HG03354 (cell line): ENCODE measurements at regions not wholly inside any gene's neighbourhood (a gene's known extent, or its start where the extent isn't known, plus 50 kb on each side); places are given as distances from the start of the nearest gene placed in this dataset.

Source experiments
- ATAC-seq: cut with Tn5 transposase; IDR thresholded peaks from one replicate; pipeline ENCODE4 v1.9.1; 2021; ENCODE audit warnings: mild to moderate bottlenecking; ENCODE audit not compliant: unreplicated experiment, poor library complexity, severe bottlenecking

- ATAC-seq = no peak
Observed at GRCh38 chr1:67991546-67991945, 58.9 kb downstream of the DIRAS3 start.

GRCh38 chr1:67988066-67988465 lies 62.4 kb downstream of the DIRAS3 start:
- no peak for ATAC-seq

DNA sequence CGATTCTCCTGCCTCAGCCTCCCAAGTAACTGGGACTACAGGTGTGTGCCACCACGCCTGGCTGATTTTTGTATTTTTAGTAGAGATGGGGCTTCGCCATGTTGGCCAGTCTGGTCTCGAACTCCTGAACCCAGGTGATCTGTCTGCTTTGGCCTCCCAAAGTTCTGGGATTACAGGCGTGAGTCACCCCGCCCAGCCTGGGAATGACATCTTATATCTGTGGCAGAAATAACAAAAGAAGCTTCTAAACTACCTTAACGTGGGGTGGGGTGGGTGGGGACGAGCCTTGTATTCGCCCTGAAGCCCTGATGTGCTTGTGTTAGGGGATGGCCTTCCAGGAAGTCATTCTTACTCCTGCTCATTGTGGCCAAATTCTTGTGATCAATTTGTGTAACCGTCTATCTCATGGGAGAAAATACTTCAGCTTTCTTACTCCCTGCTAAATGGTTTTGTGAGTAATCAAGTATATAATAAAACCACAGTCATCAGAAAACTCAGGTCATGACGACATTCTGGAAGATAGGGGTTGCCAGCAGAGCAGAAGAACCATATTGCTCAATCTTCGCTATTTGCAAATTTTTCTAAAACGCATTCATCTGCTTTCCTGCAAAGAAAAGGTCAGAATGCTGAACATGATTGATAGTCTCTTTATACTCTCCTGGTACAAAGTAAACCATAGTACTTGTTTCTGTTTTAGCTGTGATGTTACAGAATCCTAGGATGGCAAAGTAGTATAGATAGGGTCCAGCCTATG lies 63.2 kb downstream of the DIRAS3 start:
- ATAC-seq = no peak

- ATAC-seq = no peak
Observed at GRCh38 chr1:67983867-67984266, 66.6 kb downstream of the DIRAS3 start.

GRCh38 chr1:67980028-67980427 lies 70.4 kb downstream of the DIRAS3 start:
- ATAC-seq = no peak

- no peak for ATAC-seq
Observed at GRCh38 chr1:67979532-67979931, 70.9 kb downstream of the DIRAS3 start.

GRCh38 chr1:67978890-67979516 lies 71.4 kb downstream of the DIRAS3 start:
- ATAC-seq = no peak

DNA sequence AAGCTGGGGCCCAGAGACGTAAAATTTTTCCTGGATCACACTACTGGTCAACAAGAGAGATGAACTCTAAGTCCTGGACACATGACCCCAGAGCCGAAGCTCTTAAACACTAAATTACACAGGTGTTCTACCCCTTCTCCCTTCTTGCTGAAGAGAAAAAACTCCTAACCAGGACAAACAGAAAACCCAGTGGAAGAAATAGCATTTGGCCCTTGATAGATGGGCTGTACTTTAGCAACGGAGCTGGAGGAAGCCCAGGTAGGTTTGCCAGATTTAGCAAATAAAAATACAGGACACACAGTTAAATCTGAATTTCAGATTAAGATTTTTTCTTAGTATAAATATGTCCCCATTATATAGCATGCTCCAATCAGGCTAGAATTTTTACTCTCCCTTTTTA lies 72.7 kb downstream of the DIRAS3 start:
- no peak for ATAC-seq

GRCh38 chr1:67973051-67973450 lies 77.4 kb downstream of the DIRAS3 start:
- ATAC-seq = no peak

DNA sequence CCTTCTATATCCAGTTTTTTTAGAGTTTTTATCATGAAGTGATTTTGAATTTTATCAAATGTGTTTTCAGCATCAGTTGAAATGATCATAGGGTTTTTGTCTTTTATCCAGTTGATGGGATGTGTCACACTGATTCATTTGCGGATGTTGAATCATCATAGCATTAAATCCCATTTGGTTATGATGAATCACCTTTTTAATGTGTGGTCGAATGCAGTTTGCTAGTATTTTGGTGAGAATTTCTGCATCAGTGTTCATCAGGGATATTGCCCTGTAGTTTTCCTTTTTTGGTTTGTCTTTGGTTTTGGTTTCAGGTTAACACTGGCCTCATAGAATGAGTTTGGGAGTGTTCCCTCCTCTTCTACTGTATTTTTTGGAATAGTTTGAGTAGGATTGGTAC lies 80.3 kb downstream of the DIRAS3 start:
- no peak for ATAC-seq

DNA sequence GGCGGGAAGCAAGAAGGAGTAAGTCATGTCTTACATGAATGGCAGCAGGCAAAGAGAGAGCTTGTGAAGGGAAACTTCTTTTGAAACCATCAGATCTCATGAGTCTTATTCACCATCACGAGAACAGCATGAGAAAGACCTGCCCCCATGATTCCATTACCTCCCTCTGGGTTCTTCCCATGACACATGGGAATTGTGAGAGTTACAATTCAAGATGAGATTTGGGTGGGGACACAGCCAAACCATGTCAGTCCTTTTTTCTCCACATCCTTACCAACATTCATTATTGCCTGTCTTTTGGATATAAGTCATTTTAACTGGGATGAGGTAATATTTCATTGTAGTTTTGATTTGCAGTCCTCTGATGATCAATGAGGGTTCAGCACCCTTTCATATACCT lies 81.0 kb downstream of the DIRAS3 start:
- ATAC-seq = no peak

GRCh38 chr1:67966666-67967009 lies 83.8 kb downstream of the DIRAS3 start:
- no peak for ATAC-seq

GRCh38 chr1:67965995-67966665 lies 84.3 kb downstream of the DIRAS3 start:
- no peak for ATAC-seq

- no peak for ATAC-seq
Observed at GRCh38 chr1:67963263-67963662, 87.2 kb downstream of the DIRAS3 start.

GRCh38 chr1:67960766-67961165 lies 89.7 kb downstream of the DIRAS3 start:
- ATAC-seq = no peak

- ATAC-seq = no peak
Observed at GRCh38 chr1:67958472-67958871, 92.0 kb downstream of the DIRAS3 start.

- ATAC-seq = no peak
Observed at GRCh38 chr1:67957066-67957465, 93.4 kb downstream of the DIRAS3 start.

DNA sequence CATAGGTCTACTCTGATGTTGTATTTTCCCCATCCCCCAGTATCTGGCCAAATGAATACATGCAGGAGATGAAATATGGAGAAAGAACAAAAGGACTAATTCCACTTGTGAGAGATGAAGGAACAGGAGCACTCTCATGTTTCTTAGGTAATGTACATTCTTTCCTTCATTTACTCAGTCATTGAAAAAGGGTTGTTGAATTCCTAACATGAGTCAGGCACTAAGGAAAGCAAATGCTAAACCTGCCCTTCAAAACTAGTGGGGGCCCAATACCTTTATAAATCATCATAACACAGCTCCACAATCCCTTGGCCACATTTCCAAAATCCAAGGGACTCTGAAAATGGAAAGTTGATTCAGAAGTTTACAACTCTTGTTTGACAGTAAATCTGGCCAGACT lies 94.3 kb downstream of the DIRAS3 start:
- no peak for ATAC-seq

DNA sequence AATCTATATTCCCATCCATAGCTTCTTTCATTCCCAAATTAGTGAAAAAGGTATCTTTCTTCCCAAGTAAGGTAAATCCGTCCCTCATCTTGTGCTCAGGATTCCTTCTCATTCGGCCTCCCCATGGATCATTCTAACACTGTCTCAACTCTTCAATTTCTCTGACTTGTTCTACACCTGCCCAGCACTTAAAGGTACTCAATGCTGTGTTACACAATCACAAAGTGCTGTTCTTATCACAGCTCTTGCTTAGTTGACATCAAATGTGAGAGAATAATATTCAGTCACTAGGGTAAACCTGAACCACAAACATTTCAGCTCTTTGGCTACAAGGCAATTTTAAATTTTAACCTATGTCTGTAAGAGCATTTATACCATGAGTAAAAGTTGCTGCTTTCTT lies 94.8 kb downstream of the DIRAS3 start:
- ATAC-seq = no peak

DNA sequence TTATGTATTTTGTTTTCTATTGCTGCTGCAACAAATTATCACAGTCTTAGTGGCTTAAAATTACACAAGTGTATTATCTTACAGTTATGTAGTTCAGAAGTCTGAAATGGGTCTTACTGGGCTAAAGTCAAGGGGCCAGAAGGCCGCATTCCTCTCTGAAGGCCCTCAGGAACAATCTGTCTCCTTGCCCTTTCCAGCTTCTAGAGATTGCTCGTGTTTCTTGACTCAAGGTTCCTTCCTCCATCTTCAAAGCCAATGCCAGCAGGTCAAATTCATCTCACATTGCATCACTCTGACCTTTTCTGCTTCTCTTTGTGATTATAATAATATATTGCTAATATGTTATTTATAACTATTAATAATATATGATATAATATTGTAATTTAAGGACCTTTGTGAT lies 97.1 kb downstream of the DIRAS3 start:
- no peak for ATAC-seq

GRCh38 chr1:67952071-67952470 lies 98.4 kb downstream of the DIRAS3 start:
- ATAC-seq = no peak
